ENCODE measurements at regions not wholly inside any gene's neighbourhood (a gene's known extent, or its start where the extent isn't known, plus 50 kb on each side); places are given as distances from the start of the nearest gene placed in this dataset.

- Histone ChIP-seq H3K4me1 (ENCODE audit: low read length) (no peaks in the 10 kb centered on the region), H2AFZ (ENCODE audit: low read depth, low read length) (no peak overlapping the region), H3K4me2 (ENCODE audit: low read length) (no peak overlapping the region), H4K20me1 (ENCODE audit: insufficient read depth, low read length) (no peaks in the 10 kb centered on the region), H3K27me3 (ENCODE audit: low read depth, low read length) (no peaks in the 10 kb centered on the region), H3K4me3 (ENCODE audit: low read length) (no peak overlapping the region), H3K27ac (ENCODE audit: low read length) (no peak overlapping the region), H3K9ac (ENCODE audit: low read length) (no peak overlapping the region), H3K9me3 (ENCODE audit: insufficient read depth, low read length) (no peaks in the 10 kb centered on the region), H3K36me3 (replicated peaks; ENCODE audit: low read depth, low read length) (no peaks in the 10 kb centered on the region), H3K79me2 (ENCODE audit: low read length) (no peaks in the 10 kb centered on the region)
- TF ChIP-seq EZH2phosphoT487 (IDR thresholded peaks at IDR 0.05; ENCODE audit: low read depth), result no peak
- TF ChIP-seq CTCF (IDR thresholded peaks at IDR 0.05; ENCODE audit: low read depth, low read length), result no peak
Measured at GRCh38 chr19:31553846-31554215, 204.6 kb upstream of the TSHZ3 start.

GRCh38 chr19:31554360-31554759 is 205.1 kb upstream of the TSHZ3 start:
- Histone ChIP-seq H3K9me3 (ENCODE audit: insufficient read depth, low read length) (no peaks in the 10 kb centered on the region), H3K27me3 (ENCODE audit: low read depth, low read length) (no peaks in the 10 kb centered on the region), H3K27ac (ENCODE audit: low read length) (no peak overlapping the region)

GRCh38 chr19:31555634-31556215 is 206.5 kb upstream of the TSHZ3 start:
- H3K9ac ChIP-seq (ENCODE audit: low read length), result no peak overlapping the region
- H3K4me1 ChIP-seq (ENCODE audit: low read length), result no peaks in the 10 kb centered on the region
- no peak overlapping the region for H2AFZ ChIP-seq (ENCODE audit: low read depth, low read length)
- no peaks in the 10 kb centered on the region for H3K79me2 ChIP-seq (ENCODE audit: low read length)
- TF ChIP-seq CTCF (IDR thresholded peaks at IDR 0.05; ENCODE audit: low read depth, low read length) (no peak), EZH2phosphoT487 (IDR thresholded peaks at IDR 0.05; ENCODE audit: low read depth) (no peak)
- no peaks in the 10 kb centered on the region for H3K9me3 ChIP-seq (ENCODE audit: insufficient read depth, low read length)
- no peaks in the 10 kb centered on the region for H3K36me3 ChIP-seq (replicated peaks; ENCODE audit: low read depth, low read length)
- H4K20me1 ChIP-seq (ENCODE audit: insufficient read depth, low read length), result no peaks in the 10 kb centered on the region
- no peak overlapping the region for H3K27ac ChIP-seq (ENCODE audit: low read length)
- no peak overlapping the region for H3K4me2 ChIP-seq (ENCODE audit: low read length)
- H3K27me3 ChIP-seq (ENCODE audit: low read depth, low read length), result no peaks in the 10 kb centered on the region
- H3K4me3 ChIP-seq (ENCODE audit: low read length), result no peak overlapping the region

More at GRCh38 chr19:31554360-31554759, 205.1 kb upstream of the TSHZ3 start:
- no peaks in the 10 kb centered on the region for H3K36me3 ChIP-seq (replicated peaks; ENCODE audit: low read depth, low read length)
- H3K4me2 ChIP-seq (ENCODE audit: low read length), result no peak overlapping the region
- no peaks in the 10 kb centered on the region for H3K79me2 ChIP-seq (ENCODE audit: low read length)
- no peaks in the 10 kb centered on the region for H3K4me1 ChIP-seq (ENCODE audit: low read length)
- H3K4me3 ChIP-seq (ENCODE audit: low read length), result no peak overlapping the region
- H4K20me1 ChIP-seq (ENCODE audit: insufficient read depth, low read length), result no peaks in the 10 kb centered on the region
- no peak overlapping the region for H3K9ac ChIP-seq (ENCODE audit: low read length)
- TF ChIP-seq EZH2phosphoT487 (IDR thresholded peaks at IDR 0.05; ENCODE audit: low read depth) (no peak), CTCF (IDR thresholded peaks at IDR 0.05; ENCODE audit: low read depth, low read length) (no peak)
- H2AFZ ChIP-seq (ENCODE audit: low read depth, low read length), result no peak overlapping the region

GRCh38 chr19:31559494-31559893 is 210.3 kb upstream of the TSHZ3 start:
- TF ChIP-seq CTCF (IDR thresholded peaks at IDR 0.05; ENCODE audit: low read depth, low read length) (no peak), EZH2phosphoT487 (IDR thresholded peaks at IDR 0.05; ENCODE audit: low read depth) (no peak)
- Histone ChIP-seq H3K36me3 (replicated peaks; ENCODE audit: low read depth, low read length) (no peaks in the 10 kb centered on the region), H4K20me1 (ENCODE audit: insufficient read depth, low read length) (no peaks in the 10 kb centered on the region), H2AFZ (ENCODE audit: low read depth, low read length) (no peak overlapping the region), H3K4me1 (ENCODE audit: low read length) (no peaks in the 10 kb centered on the region), H3K4me2 (ENCODE audit: low read length) (no peak overlapping the region), H3K27ac (ENCODE audit: low read length) (no peak overlapping the region), H3K27me3 (ENCODE audit: low read depth, low read length) (no peaks in the 10 kb centered on the region), H3K79me2 (ENCODE audit: low read length) (no peaks in the 10 kb centered on the region), H3K9me3 (ENCODE audit: insufficient read depth, low read length) (no peaks in the 10 kb centered on the region), H3K9ac (ENCODE audit: low read length) (no peak overlapping the region), H3K4me3 (ENCODE audit: low read length) (no peak overlapping the region)

Measured in OCI-LY3 (cell line).